ENCODE measurements at regions not wholly inside any gene's neighbourhood (a gene's known extent, or its start where the extent isn't known, plus 50 kb on each side); places are given as distances from the start of the nearest gene placed in this dataset.

DNA sequence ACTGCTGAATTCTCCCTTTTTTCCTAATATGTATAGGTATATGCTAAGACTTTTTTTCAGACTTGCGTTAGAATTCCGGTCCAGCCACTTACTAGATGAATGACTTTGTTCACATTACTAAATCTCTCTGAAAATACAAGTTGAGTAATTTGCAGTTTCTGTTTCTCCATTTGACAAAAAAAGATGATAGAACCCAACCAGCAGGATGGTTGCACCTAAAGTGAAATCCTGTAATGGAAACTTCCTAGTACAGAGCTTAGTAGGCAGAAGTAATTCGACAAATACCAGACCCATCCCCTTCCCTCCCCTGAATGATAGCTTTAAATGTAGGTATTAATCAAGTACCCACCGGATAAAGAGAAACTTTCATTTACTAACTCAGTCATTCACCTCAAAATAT, 113.6 kb upstream of the RAP1B start:
- DNase-seq: no peak
- ATAC-seq (replicated peaks): no peak
- H3K27ac Mint-ChIP-seq: peak overlapping the region; percentile 90 to 92
- no peaks in the 10 kb centered on the region for H3K27me3 Mint-ChIP-seq
- no peaks in the 10 kb centered on the region for H3K36me3 Mint-ChIP-seq (ENCODE audit: insufficient read depth)
- peaks cover 15 to 16% of the 10 kb centered on the region in 2 donors for H3K4me1 Mint-ChIP-seq (ENCODE audit: low read depth in 2 of 2)
- H3K9me3 Mint-ChIP-seq: no peaks in the 10 kb centered on the region
- peak overlapping the region; percentile 76 for H3K4me3 Mint-ChIP-seq

GRCh38 chr12:68497702-68498101, 113.0 kb upstream of the RAP1B start:
- peak overlapping the region; percentile 76 for H3K4me3 Mint-ChIP-seq

GRCh38 chr12:68498736-68499135, 112.0 kb upstream of the RAP1B start:
- Mint-ChIP-seq H3K36me3 (ENCODE audit: insufficient read depth) (no peaks in the 10 kb centered on the region), H3K4me3 (no peak overlapping the region)
- ATAC-seq (replicated peaks): no peak

More at GRCh38 chr12:68497702-68498101, 113.0 kb upstream of the RAP1B start:
- peak in 2 of 3 experiments; percentile 7 for DNase-seq
- H3K4me1 Mint-ChIP-seq (ENCODE audit: low read depth in 2 of 2): peaks cover 15 to 16% of the 10 kb centered on the region in 2 donors
- no peaks in the 10 kb centered on the region for H3K9me3 Mint-ChIP-seq
- no peaks in the 10 kb centered on the region for H3K36me3 Mint-ChIP-seq (ENCODE audit: insufficient read depth)
- ATAC-seq (replicated peaks): peak; percentile 82
- peak overlapping the region; percentile 90 to 92 for H3K27ac Mint-ChIP-seq
- H3K27me3 Mint-ChIP-seq: no peaks in the 10 kb centered on the region

GRCh38 chr12:68499616-68500015, 111.1 kb upstream of the RAP1B start:
- Mint-ChIP-seq H3K9me3 (no peaks in the 10 kb centered on the region), H3K27ac (no peak overlapping the region), H3K4me3 (no peak overlapping the region), H3K27me3 (no peaks in the 10 kb centered on the region), H3K4me1 (ENCODE audit: low read depth in 2 of 2) (peaks cover 15 to 16% of the 10 kb centered on the region in 2 donors), H3K36me3 (ENCODE audit: insufficient read depth) (no peaks in the 10 kb centered on the region)
- no peak for ATAC-seq (replicated peaks)
- no peak for DNase-seq

More at GRCh38 chr12:68498736-68499135, 112.0 kb upstream of the RAP1B start:
- H3K27me3 Mint-ChIP-seq: no peaks in the 10 kb centered on the region
- peaks cover 15 to 16% of the 10 kb centered on the region in 2 donors for H3K4me1 Mint-ChIP-seq (ENCODE audit: low read depth in 2 of 2)
- H3K9me3 Mint-ChIP-seq: no peaks in the 10 kb centered on the region
- no peak for DNase-seq
- no peak overlapping the region for H3K27ac Mint-ChIP-seq

- Mint-ChIP-seq H3K36me3 (ENCODE audit: insufficient read depth) (peaks cover 4% of the 10 kb centered on the region), H3K4me3 (no peak overlapping the region), H3K27ac (no peak overlapping the region), H3K27me3 (no peaks in the 10 kb centered on the region), H3K4me1 (ENCODE audit: low read depth in 2 of 2) (peaks cover 15 to 16% of the 10 kb centered on the region in 2 donors), H3K9me3 (no peaks in the 10 kb centered on the region)
- ATAC-seq (replicated peaks) (no peak), DNase-seq (no peak)
Measured at GRCh38 chr12:68501226-68501625, 109.5 kb upstream of the RAP1B start.

DNA sequence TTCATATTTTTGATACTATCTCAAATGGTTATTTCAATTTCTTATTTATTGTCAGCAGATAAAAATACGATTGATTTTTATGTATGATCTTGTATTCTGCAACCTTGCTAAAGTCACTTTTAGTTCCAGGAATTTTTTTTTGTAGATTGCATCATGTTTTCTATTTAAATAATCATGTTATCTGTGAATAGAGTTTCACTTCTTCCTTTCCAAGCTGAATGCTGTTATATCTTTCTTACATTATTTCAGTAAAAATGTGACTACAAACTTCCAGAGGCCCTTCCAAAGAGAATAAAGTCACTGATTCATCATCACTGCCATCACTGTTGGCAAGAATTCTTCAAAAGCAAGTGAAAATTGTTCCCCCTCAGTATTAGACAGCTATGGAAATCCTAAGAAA, 104.7 kb upstream of the RAP1B start:
- H3K27ac Mint-ChIP-seq: no peak overlapping the region
- H3K4me1 Mint-ChIP-seq (ENCODE audit: low read depth in 2 of 2): peaks cover 0 to 4% of the 10 kb centered on the region in 2 donors
- peaks cover 4% of the 10 kb centered on the region for H3K36me3 Mint-ChIP-seq (ENCODE audit: insufficient read depth)
- no peak overlapping the region for H3K4me3 Mint-ChIP-seq
- no peaks in the 10 kb centered on the region for H3K27me3 Mint-ChIP-seq
- DNase-seq: no peak
- H3K9me3 Mint-ChIP-seq: no peaks in the 10 kb centered on the region
- ATAC-seq (replicated peaks): no peak

- Mint-ChIP-seq H3K9me3 (no peaks in the 10 kb centered on the region), H3K4me3 (no peak overlapping the region), H3K27me3 (no peaks in the 10 kb centered on the region), H3K36me3 (ENCODE audit: insufficient read depth) (peaks cover 4% of the 10 kb centered on the region), H3K4me1 (ENCODE audit: low read depth in 2 of 2) (peaks cover 0 to 4% of the 10 kb centered on the region in 2 donors), H3K27ac (no peak overlapping the region)
- ATAC-seq (replicated peaks) (no peak), DNase-seq (no peak)
Measured at GRCh38 chr12:68506619-68507018, 104.1 kb upstream of the RAP1B start.

DNA sequence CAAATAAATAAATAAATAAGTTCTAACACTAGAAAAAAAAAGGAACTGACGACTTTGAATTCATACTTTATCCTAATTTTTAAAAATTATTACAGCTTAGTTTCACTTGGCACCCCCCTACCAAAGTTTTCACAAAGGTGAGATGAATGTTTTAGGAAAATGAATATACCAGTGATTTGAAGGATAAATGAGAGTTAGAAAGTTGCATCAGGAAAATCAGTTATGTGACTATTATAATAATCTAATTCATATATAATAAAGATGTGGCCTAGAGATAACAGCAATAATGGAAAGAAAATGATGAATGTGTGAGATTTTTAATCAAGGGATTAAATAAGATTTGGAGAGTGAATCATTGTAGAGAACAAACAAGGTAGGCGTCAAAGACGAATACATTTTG, 103.0 kb upstream of the RAP1B start:
- H3K9me3 Mint-ChIP-seq: no peaks in the 10 kb centered on the region
- H3K27me3 Mint-ChIP-seq: no peaks in the 10 kb centered on the region
- H3K27ac Mint-ChIP-seq: no peak overlapping the region
- peaks cover 4% of the 10 kb centered on the region for H3K36me3 Mint-ChIP-seq (ENCODE audit: insufficient read depth)
- DNase-seq (no peak), ATAC-seq (replicated peaks) (no peak)
- H3K4me3 Mint-ChIP-seq: no peak overlapping the region
- H3K4me1 Mint-ChIP-seq (ENCODE audit: low read depth in 2 of 2): peaks cover 0 to 4% of the 10 kb centered on the region in 2 donors

DNA sequence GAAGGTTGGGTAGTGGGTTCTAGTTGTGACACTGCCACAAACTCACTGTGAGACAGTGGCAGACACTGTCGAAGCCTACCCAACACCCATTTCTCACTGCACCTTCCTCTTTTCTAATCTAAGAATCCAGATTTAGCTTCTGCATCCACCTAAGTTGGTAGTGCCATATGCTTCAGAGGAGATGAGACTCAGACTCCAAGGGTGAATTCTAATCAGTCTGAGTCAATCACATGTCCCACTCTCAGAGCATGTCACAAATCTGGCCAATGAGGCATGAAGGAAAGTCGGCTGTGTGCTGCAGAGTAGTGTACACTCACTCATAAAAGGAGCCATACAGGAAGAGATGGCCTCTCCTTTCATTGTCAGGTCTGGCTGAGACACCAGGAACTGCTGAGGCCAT, 102.1 kb upstream of the RAP1B start:
- Mint-ChIP-seq H3K27ac (no peak overlapping the region), H3K4me3 (no peak overlapping the region), H3K36me3 (ENCODE audit: insufficient read depth) (peaks cover 4% of the 10 kb centered on the region), H3K4me1 (ENCODE audit: low read depth in 2 of 2) (peaks cover 0 to 4% of the 10 kb centered on the region in 2 donors), H3K9me3 (no peaks in the 10 kb centered on the region), H3K27me3 (no peaks in the 10 kb centered on the region)
- DNase-seq (no peak), ATAC-seq (replicated peaks) (no peak)

DNA sequence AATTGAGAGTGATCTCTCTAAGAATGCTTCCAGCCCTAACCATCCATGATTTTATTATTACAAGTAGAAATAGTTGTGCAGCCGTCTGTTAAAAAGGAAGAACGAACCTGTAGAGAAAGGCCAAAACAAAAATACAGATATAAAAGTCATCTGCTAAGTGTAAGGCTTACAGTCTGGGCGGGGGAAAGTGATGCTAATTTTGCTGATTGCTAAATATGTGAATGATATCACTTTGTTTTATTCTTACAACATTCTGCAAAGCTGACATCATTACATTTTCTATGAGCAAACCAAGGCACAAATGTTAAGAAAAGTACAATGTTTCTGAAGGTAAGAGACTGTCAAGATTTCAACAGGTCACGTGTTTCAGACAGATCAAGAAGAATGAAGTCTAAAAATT, 101.5 kb upstream of the RAP1B start:
- Mint-ChIP-seq H3K4me1 (ENCODE audit: low read depth in 2 of 2) (peaks cover 0 to 4% of the 10 kb centered on the region in 2 donors), H3K27me3 (no peaks in the 10 kb centered on the region), H3K4me3 (no peak overlapping the region), H3K27ac (no peak overlapping the region), H3K36me3 (ENCODE audit: insufficient read depth) (peaks cover 4% of the 10 kb centered on the region), H3K9me3 (no peaks in the 10 kb centered on the region)
- DNase-seq: no peak
- ATAC-seq (replicated peaks): no peak

DNA sequence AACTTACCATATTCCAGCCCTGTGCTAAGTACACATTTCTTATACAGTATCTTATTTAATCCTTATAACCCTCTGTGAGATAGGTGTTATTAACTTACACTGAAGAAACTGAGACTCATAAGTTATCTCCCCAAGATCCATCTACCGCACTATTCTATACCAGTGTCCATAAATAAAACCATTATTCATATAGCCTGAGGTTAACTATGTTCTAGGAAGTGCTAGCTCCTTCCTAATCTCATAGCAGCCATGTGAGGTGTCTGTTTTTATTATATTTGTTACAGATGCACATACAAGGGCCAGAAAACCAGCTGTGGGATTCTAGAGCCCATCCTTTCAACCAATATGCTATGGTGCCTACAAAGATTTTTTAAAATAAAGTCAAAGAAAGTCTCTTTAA, 100.3 kb upstream of the RAP1B start:
- Mint-ChIP-seq H3K36me3 (ENCODE audit: insufficient read depth) (peaks cover 4% of the 10 kb centered on the region), H3K27ac (no peak overlapping the region), H3K4me3 (no peak overlapping the region), H3K4me1 (ENCODE audit: low read depth in 2 of 2) (peaks cover 0 to 4% of the 10 kb centered on the region in 2 donors), H3K9me3 (no peaks in the 10 kb centered on the region), H3K27me3 (no peaks in the 10 kb centered on the region)
- DNase-seq (no peak), ATAC-seq (replicated peaks) (no peak)

GRCh38 chr12:68514807-68515411, 95.8 kb upstream of the RAP1B start:
- no peaks in the 10 kb centered on the region for H3K36me3 Mint-ChIP-seq (ENCODE audit: insufficient read depth)
- DNase-seq (no peak), ATAC-seq (replicated peaks) (no peak)
- no peaks in the 10 kb centered on the region for H3K27me3 Mint-ChIP-seq
- no peaks in the 10 kb centered on the region for H3K9me3 Mint-ChIP-seq
- no peak overlapping the region for H3K4me3 Mint-ChIP-seq
- H3K4me1 Mint-ChIP-seq (ENCODE audit: low read depth in 2 of 2): peaks cover 0 to 2% of the 10 kb centered on the region in 2 donors
- no peak overlapping the region for H3K27ac Mint-ChIP-seq

DNA sequence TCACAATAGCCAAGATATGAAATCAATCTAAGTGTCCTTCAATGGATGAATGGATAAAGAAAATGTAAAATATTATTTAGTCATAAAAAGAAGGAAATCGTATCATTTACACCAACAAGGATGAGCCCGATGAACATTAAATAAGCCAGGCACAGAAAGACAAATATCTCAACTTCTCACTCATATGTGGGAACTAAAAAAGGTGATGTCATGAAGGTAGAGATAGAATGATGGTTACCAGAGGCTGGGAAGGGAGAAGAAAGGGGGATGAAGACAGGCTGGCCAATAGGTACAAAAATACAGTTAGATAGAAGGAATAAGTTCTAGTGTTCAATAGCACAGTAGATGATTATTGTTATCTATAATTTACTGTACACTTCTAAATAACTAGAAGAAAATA, 94.9 kb upstream of the RAP1B start:
- no peak for ATAC-seq (replicated peaks)
- Mint-ChIP-seq H3K36me3 (ENCODE audit: insufficient read depth) (no peaks in the 10 kb centered on the region), H3K4me3 (no peak overlapping the region), H3K9me3 (no peaks in the 10 kb centered on the region), H3K4me1 (ENCODE audit: low read depth in 2 of 2) (peaks cover 0 to 2% of the 10 kb centered on the region in 2 donors), H3K27me3 (no peaks in the 10 kb centered on the region), H3K27ac (no peak overlapping the region)
- DNase-seq: no peak

GRCh38 chr12:68521321-68521839, 89.3 kb upstream of the RAP1B start:
- H3K4me3 Mint-ChIP-seq: no peak overlapping the region
- no peaks in the 10 kb centered on the region for H3K27me3 Mint-ChIP-seq
- H3K36me3 Mint-ChIP-seq (ENCODE audit: insufficient read depth): no peaks in the 10 kb centered on the region
- H3K27ac Mint-ChIP-seq: no peak overlapping the region
- DNase-seq (no peak), ATAC-seq (replicated peaks) (no peak)
- peaks cover 0 to 4% of the 10 kb centered on the region in 2 donors for H3K4me1 Mint-ChIP-seq (ENCODE audit: low read depth in 2 of 2)
- H3K9me3 Mint-ChIP-seq: no peaks in the 10 kb centered on the region

Data from effector memory CD8-positive, alpha-beta T cell (primary cell).